GM12891 (cell line): ENCODE measurements at regions not wholly inside any gene's neighbourhood (a gene's known extent, or its start where the extent isn't known, plus 50 kb on each side); places are given as distances from the start of the nearest gene placed in this dataset.

Experiments used
- DNase-seq: peaks from one replicate; pipeline ENCODE4 v3.0.0; 2011; ENCODE audit warnings: low spot score; ENCODE audit not compliant: insufficient read length
- FAIRE-seq: peaks from 2 replicates; lab custom pipeline; 2011; peaks lifted over from hg19 to GRCh38; lab: Jason Lieb, UNC
- PAX5 ChIP-seq: IDR thresholded peaks from 2 replicates; pipeline ENCODE4 v1.6.1; 2011; ENCODE audit warnings: low read length, moderate library complexity, mild to moderate bottlenecking; ENCODE audit not compliant: insufficient read depth, severe bottlenecking
- POLR2A ChIP-seq: IDR thresholded peaks from 2 replicates; pipeline ENCODE4 v1.6.1; 2011; ENCODE audit warnings: low read depth, low read length, control low read depth
- POLR2AphosphoS5 ChIP-seq: IDR thresholded peaks from 2 replicates; pipeline ENCODE4 v1.6.1; 2011; ENCODE audit warnings: low read depth, low read length, control low read depth
- POU2F2 ChIP-seq: IDR thresholded peaks from 2 replicates; pipeline ENCODE4 v1.6.1; 2011; ENCODE audit warnings: low read depth, mild to moderate bottlenecking, control low read depth, low read length, moderate library complexity
- SPI1 ChIP-seq: IDR thresholded peaks from 2 replicates; pipeline ENCODE4 v1.6.1; 2011; ENCODE audit warnings: low read depth, low read length, control low read depth
- TAF1 ChIP-seq: IDR thresholded peaks from 2 replicates; pipeline ENCODE4 v1.6.1; 2011; ENCODE audit warnings: low read depth, low read length, control low read depth

GRCh38 chr11:76277298-76278175 lies 71.2 kb upstream of the WNT11 start:
- DNase-seq (peak; percentile 43), FAIRE-seq (no peak)
- TF ChIP-seq POLR2AphosphoS5, result no peak
- TF ChIP-seq PAX5, result peak; percentile 44

- TF ChIP-seq TAF1 (no peak), POU2F2 (no peak), POLR2AphosphoS5 (no peak), PAX5 (no peak), POLR2A (no peak), SPI1 (no peak)
- no peak for DNase-seq
- no peak for FAIRE-seq
Measured at GRCh38 chr11:76276781-76277155, 70.5 kb upstream of the WNT11 start.

GRCh38 chr11:76276046-76276780 lies 69.9 kb upstream of the WNT11 start:
- DNase-seq (no peak), FAIRE-seq (no peak)

GRCh38 chr11:76275446-76275845 lies 69.1 kb upstream of the WNT11 start:
- no peak for DNase-seq
- no peak for FAIRE-seq
- TF ChIP-seq POLR2AphosphoS5 (no peak), TAF1 (no peak), PAX5 (no peak), SPI1 (no peak), POU2F2 (no peak), POLR2A (no peak)

More at GRCh38 chr11:76276046-76276780, 69.9 kb upstream of the WNT11 start:
- TF ChIP-seq PAX5 (no peak), POLR2A (no peak), SPI1 (no peak), TAF1 (no peak), POLR2AphosphoS5 (no peak), POU2F2 (no peak)

- DNase-seq (no peak), FAIRE-seq (no peak)
- TF ChIP-seq TAF1 (no peak), POLR2A (no peak), POU2F2 (no peak), PAX5 (no peak), POLR2AphosphoS5 (no peak), SPI1 (no peak)
Measured at GRCh38 chr11:76271068-76271467, 64.8 kb upstream of the WNT11 start.

- no peak for TF ChIP-seq SPI1
- TF ChIP-seq TAF1, result no peak
- no peak for TF ChIP-seq POLR2AphosphoS5
- TF ChIP-seq POU2F2, result no peak
- no peak for TF ChIP-seq POLR2A
- no peak for TF ChIP-seq PAX5
- no peak for FAIRE-seq
- no peak for DNase-seq
Measured at GRCh38 chr11:76270389-76270788, 64.1 kb upstream of the WNT11 start.

- FAIRE-seq (no peak), DNase-seq (no peak)
- TF ChIP-seq POLR2AphosphoS5 (no peak), TAF1 (no peak), PAX5 (no peak), POLR2A (no peak), SPI1 (no peak)
Measured at GRCh38 chr11:76269661-76270261, 63.5 kb upstream of the WNT11 start.

DNA sequence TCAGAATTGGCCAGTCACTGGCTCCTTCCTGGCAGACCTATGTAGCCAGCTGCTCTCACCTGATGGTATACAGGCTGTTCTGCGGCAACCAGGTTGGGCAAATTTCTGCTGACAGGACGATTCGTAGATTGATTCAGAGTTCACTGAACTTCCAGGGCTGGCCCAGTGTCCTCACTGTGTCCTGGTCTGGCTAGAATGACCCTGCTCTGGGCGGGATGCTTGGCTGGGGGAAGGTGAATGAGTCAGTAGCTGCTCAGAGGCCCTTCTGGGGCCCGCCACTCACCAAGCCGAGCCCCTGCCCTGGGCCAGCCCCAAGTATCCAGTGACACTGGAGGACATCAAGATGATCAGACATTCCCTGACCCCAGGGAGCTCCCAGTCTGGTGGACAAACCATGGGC lies 62.9 kb upstream of the WNT11 start:
- DNase-seq (no peak), FAIRE-seq (no peak)
- TF ChIP-seq POLR2AphosphoS5 (no peak), SPI1 (no peak), PAX5 (no peak), POU2F2 (no peak), TAF1 (no peak), POLR2A (no peak)

- TF ChIP-seq PAX5, result no peak
- no peak for TF ChIP-seq POLR2A
- no peak for TF ChIP-seq SPI1
- no peak for TF ChIP-seq TAF1
- no peak for TF ChIP-seq POLR2AphosphoS5
- TF ChIP-seq POU2F2, result no peak
- no peak for DNase-seq
- no peak for FAIRE-seq
Measured at GRCh38 chr11:76268498-76268897, 62.2 kb upstream of the WNT11 start.
